Astrocyte (in vitro differentiated cells and primary cell): ENCODE measurements at regions not wholly inside any gene's neighbourhood (a gene's known extent, or its start where the extent isn't known, plus 50 kb on each side); places are given as distances from the start of the nearest gene placed in this dataset.

Experiments used
- DNase-seq: peaks from one replicate; pipeline ENCODE4 v3.0.0-alpha.2; 2010; ENCODE audit warnings: low read depth
- FAIRE-seq: peaks from 2 replicates; lab custom pipeline; 2011; peaks lifted over from hg19 to GRCh38; lab: Jason Lieb, UNC
- H2AFZ ChIP-seq: 2 replicates; pipeline ENCODE4 v1.6.0; 2012; ENCODE audit warnings: low read depth, low read length, inconsistent platforms
- H3K27ac ChIP-seq: 2 replicates; pipeline ENCODE4 v1.5.1; 2011; ENCODE audit warnings: low read depth, low read length, inconsistent platforms
- H3K27me3 ChIP-seq: 2 replicates; pipeline ENCODE4 v1.6.0; 2011; ENCODE audit warnings: low read length, inconsistent platforms; ENCODE audit not compliant: insufficient read depth
- H3K36me3 ChIP-seq: 2 replicates; pipeline ENCODE4 v1.5.1; 2011; ENCODE audit warnings: low read length, inconsistent platforms; ENCODE audit not compliant: insufficient read depth
- H3K4me1 ChIP-seq: 2 replicates; pipeline ENCODE4 v1.5.1; 2011; ENCODE audit warnings: low read length, inconsistent platforms; ENCODE audit not compliant: insufficient read depth
- H3K4me2 ChIP-seq: 2 replicates; pipeline ENCODE4 v1.6.0; 2012; ENCODE audit warnings: low read length, inconsistent platforms
- H3K4me3 ChIP-seq: 2 replicates; pipeline ENCODE4 v1.5.1; 2011; ENCODE audit warnings: low read depth, mild to moderate bottlenecking, low read length, inconsistent platforms; ENCODE audit not compliant: insufficient read depth
- H3K79me2 ChIP-seq: 2 replicates; pipeline ENCODE4 v1.6.0; 2012; ENCODE audit warnings: mild to moderate bottlenecking, low read length, inconsistent platforms; ENCODE audit not compliant: insufficient read depth
- H3K9ac ChIP-seq: 2 replicates; pipeline ENCODE4 v1.6.0; 2012; ENCODE audit warnings: mild to moderate bottlenecking, low read length, inconsistent platforms
- H3K9me3 ChIP-seq: 2 replicates; pipeline ENCODE4 v1.5.1; 2012; ENCODE audit warnings: low read depth, mild to moderate bottlenecking, low read length, inconsistent platforms; ENCODE audit not compliant: insufficient read depth
- H4K20me1 ChIP-seq: 2 replicates; pipeline ENCODE4 v1.6.0; 2012; ENCODE audit warnings: low read length, inconsistent platforms; ENCODE audit not compliant: insufficient read depth
- H3K27ac Mint-ChIP-seq: one replicate; pipeline ENCODE4 v1.8.0; 2021; ENCODE audit warnings: mild to moderate bottlenecking, mixed read lengths; ENCODE audit not compliant: unreplicated experiment
- H3K27me3 Mint-ChIP-seq: one replicate; pipeline ENCODE4 v1.8.0; 2021; ENCODE audit warnings: low read depth, mixed read lengths; ENCODE audit not compliant: unreplicated experiment
- H3K36me3 Mint-ChIP-seq: one replicate; pipeline ENCODE4 v1.8.0; 2021; ENCODE audit warnings: low read depth, mixed read lengths; ENCODE audit not compliant: unreplicated experiment
- H3K4me1 Mint-ChIP-seq: one replicate; pipeline ENCODE4 v1.8.0; 2021; ENCODE audit warnings: low read depth, mixed read lengths; ENCODE audit not compliant: unreplicated experiment
- H3K4me3 Mint-ChIP-seq: one replicate; pipeline ENCODE4 v1.8.0; 2021; ENCODE audit warnings: mild to moderate bottlenecking, moderate library complexity, mixed read lengths; ENCODE audit not compliant: unreplicated experiment
- H3K9me3 Mint-ChIP-seq: one replicate; pipeline ENCODE4 v1.8.0; 2021; ENCODE audit warnings: mild to moderate bottlenecking, mixed read lengths; ENCODE audit not compliant: unreplicated experiment
- EZH2 ChIP-seq: IDR thresholded peaks from 2 replicates; pipeline ENCODE4 v1.6.1; 2012; ENCODE audit warnings: mild to moderate bottlenecking, low read length, inconsistent platforms; ENCODE audit not compliant: insufficient read depth
- TF ChIP-seq, protein P1 (sequence below): IDR thresholded peaks from 2 replicates; pipeline ENCODE4 v1.5.1; 2011; ENCODE audit warnings: low read depth, mild to moderate bottlenecking, inconsistent platforms, low read length, moderate library complexity; ENCODE audit not compliant: insufficient read depth

DNA sequence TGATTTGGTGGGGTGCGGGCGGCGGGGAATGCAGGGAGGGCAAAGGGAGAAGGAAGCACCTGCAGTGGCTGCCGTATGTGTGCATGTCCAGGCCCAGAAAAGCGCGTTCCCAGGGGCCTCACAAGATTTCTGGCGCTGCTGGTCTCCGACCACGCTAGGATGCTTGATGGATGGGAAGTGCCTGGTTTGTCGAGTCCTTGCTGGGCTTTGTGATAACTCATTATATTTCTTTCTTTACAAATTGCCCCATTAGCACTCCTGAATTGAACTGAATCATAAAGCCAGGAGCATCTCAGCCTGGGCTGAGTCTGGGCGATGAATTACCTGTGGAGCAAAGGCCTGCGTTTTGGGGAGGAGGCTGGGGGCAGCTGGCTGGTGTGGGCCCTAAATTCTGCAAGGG is 69.2 kb upstream of the LMO1 start:
- FAIRE-seq (no peak), DNase-seq (no peak)
- TF ChIP-seq EZH2, result no peak
- TF ChIP-seq, protein P1, sequence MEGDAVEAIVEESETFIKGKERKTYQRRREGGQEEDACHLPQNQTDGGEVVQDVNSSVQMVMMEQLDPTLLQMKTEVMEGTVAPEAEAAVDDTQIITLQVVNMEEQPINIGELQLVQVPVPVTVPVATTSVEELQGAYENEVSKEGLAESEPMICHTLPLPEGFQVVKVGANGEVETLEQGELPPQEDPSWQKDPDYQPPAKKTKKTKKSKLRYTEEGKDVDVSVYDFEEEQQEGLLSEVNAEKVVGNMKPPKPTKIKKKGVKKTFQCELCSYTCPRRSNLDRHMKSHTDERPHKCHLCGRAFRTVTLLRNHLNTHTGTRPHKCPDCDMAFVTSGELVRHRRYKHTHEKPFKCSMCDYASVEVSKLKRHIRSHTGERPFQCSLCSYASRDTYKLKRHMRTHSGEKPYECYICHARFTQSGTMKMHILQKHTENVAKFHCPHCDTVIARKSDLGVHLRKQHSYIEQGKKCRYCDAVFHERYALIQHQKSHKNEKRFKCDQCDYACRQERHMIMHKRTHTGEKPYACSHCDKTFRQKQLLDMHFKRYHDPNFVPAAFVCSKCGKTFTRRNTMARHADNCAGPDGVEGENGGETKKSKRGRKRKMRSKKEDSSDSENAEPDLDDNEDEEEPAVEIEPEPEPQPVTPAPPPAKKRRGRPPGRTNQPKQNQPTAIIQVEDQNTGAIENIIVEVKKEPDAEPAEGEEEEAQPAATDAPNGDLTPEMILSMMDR, result no peak
- Mint-ChIP-seq H3K36me3 (no peaks in the 10 kb centered on the region), H3K4me1 (peaks cover 5% of the 10 kb centered on the region), H3K27me3 (peaks cover 8% of the 10 kb centered on the region), H3K4me3 (no peak overlapping the region), H3K9me3 (no peaks in the 10 kb centered on the region), H3K27ac (no peak overlapping the region)
- H3K4me3 ChIP-seq, result no peak overlapping the region
- H3K27me3 ChIP-seq, result no peaks in the 10 kb centered on the region
- no peaks in the 10 kb centered on the region for H3K9me3 ChIP-seq
- no peak overlapping the region for H3K27ac ChIP-seq
- no peak overlapping the region for H3K4me2 ChIP-seq
- no peaks in the 10 kb centered on the region for H3K79me2 ChIP-seq
- no peak overlapping the region for H3K9ac ChIP-seq
- H4K20me1 ChIP-seq, result no peaks in the 10 kb centered on the region
- H3K4me1 ChIP-seq, result peaks cover 12% of the 10 kb centered on the region
- H2AFZ ChIP-seq, result no peak overlapping the region
- no peaks in the 10 kb centered on the region for H3K36me3 ChIP-seq

DNA sequence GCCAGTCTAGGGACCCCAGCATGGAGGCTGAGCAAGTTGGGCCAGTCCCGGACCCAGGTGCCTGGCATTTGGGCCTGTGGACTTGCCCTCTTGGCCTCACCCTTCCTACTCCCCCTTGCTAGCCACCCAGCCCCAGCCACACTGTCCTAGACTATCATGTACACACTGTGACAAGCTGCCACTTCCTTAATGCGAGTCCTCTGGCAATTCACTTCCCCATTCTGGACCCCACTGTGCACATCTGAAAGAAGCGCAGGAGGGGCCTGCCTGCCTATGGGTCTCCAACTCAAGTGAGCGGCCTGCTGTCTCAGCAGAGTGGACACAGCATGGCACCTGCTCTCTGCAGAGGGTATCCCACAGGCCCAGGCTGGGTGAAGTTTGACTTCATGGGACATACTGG is 68.5 kb upstream of the LMO1 start:
- H3K4me2 ChIP-seq, result no peak overlapping the region
- Mint-ChIP-seq H3K9me3 (no peaks in the 10 kb centered on the region), H3K27ac (no peak overlapping the region), H3K36me3 (no peaks in the 10 kb centered on the region), H3K4me3 (no peak overlapping the region), H3K27me3 (peaks cover 8% of the 10 kb centered on the region), H3K4me1 (peaks cover 5% of the 10 kb centered on the region)
- peaks cover 12% of the 10 kb centered on the region for H3K4me1 ChIP-seq
- FAIRE-seq (no peak), DNase-seq (no peak)
- H3K9ac ChIP-seq, result no peak overlapping the region
- H3K27ac ChIP-seq, result no peak overlapping the region
- H3K79me2 ChIP-seq, result no peaks in the 10 kb centered on the region
- no peak overlapping the region for H3K4me3 ChIP-seq
- no peak overlapping the region for H2AFZ ChIP-seq
- TF ChIP-seq, protein P1, result no peak
- TF ChIP-seq EZH2, result no peak
- no peaks in the 10 kb centered on the region for H3K36me3 ChIP-seq
- H4K20me1 ChIP-seq, result no peaks in the 10 kb centered on the region
- no peaks in the 10 kb centered on the region for H3K9me3 ChIP-seq
- no peaks in the 10 kb centered on the region for H3K27me3 ChIP-seq

DNA sequence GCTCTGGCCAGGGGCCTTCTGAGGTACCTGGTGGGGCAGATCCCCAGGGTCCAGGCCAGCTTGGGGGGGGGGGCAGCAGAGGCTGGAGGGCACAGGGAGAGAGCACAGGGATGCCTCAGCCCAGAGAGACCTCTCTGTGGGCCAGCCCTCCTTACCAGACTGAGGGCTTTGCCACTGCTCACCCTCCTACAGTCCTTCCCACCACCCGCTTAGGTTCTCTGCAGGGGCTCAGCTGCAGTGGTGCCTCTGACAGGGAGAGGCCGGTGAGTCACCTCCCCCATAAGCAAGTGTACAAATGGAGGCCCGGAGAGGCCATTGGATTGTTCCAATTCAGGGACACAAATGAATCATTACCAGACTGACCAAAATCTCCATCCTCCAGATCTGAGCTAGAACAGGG is 68.1 kb upstream of the LMO1 start:
- H3K4me2 ChIP-seq, result no peak overlapping the region
- H2AFZ ChIP-seq, result no peak overlapping the region
- H3K27ac Mint-ChIP-seq, result no peak overlapping the region
- no peak overlapping the region for H3K4me3 Mint-ChIP-seq
- FAIRE-seq, result no peak
- peak; percentile 20 for DNase-seq
- H3K36me3 ChIP-seq, result no peaks in the 10 kb centered on the region
- H3K4me1 ChIP-seq, result peaks cover 12% of the 10 kb centered on the region
- no peak overlapping the region for H3K4me3 ChIP-seq
- no peaks in the 10 kb centered on the region for H3K9me3 ChIP-seq
- peaks cover 5% of the 10 kb centered on the region for H3K4me1 Mint-ChIP-seq
- no peaks in the 10 kb centered on the region for H3K79me2 ChIP-seq
- H3K27ac ChIP-seq, result no peak overlapping the region
- H3K9me3 Mint-ChIP-seq, result no peaks in the 10 kb centered on the region
- H3K27me3 Mint-ChIP-seq, result peaks cover 7% of the 10 kb centered on the region
- no peak for TF ChIP-seq EZH2
- TF ChIP-seq, protein P1, result no peak
- no peak overlapping the region for H3K9ac ChIP-seq
- no peaks in the 10 kb centered on the region for H3K36me3 Mint-ChIP-seq
- no peaks in the 10 kb centered on the region for H4K20me1 ChIP-seq
- no peaks in the 10 kb centered on the region for H3K27me3 ChIP-seq
